Panc1 (cell line): ENCODE measurements at regions not wholly inside any gene's neighbourhood (a gene's known extent, or its start where the extent isn't known, plus 50 kb on each side); places are given as distances from the start of the nearest gene placed in this dataset.

ENCODE experiments used
- ATAC-seq: fragments of 200-7000 bp; cut with Tn5 transposase; 2 replicates; pipeline ENCODE4 v1.9.1; 2020; ENCODE audit warnings: mild to moderate bottlenecking, moderate library complexity
- BruUV-seq: library from RNA; stranded (reverse); fragments of 400-500 nt; replicated peaks from 2 replicates; lab custom pipeline; 2021; lab: Mats Ljungman, UMichigan
- CTCF ChIA-PET: fragments of 300-600 bp; sonication (Branson Sonifier 250); formaldehyde crosslinking; loops from one replicate; lab custom pipeline; 2022; ENCODE audit warnings: antibody characterized with exemption; lab: Charles Lee
- POLR2A ChIA-PET: fragments of 300-600 bp; sonication (Branson Sonifier 250); formaldehyde crosslinking; loops from one replicate; lab custom pipeline; 2022; ENCODE audit warnings: antibody characterized with exemption; lab: Charles Lee
- DNase-seq: peaks from one replicate; pipeline ENCODE4 v3.0.0-alpha.2; 2010; ENCODE audit warnings: low read depth, low spot score
- H3K27ac ChIP-seq: 2 replicates; pipeline ENCODE4 v1.5.1; 2011; ENCODE audit warnings: mild to moderate bottlenecking, low read length, inconsistent platforms
- H3K27me3 ChIP-seq: fragments of 200-500 bp; sonication (Bioruptor generic); 2 replicates; pipeline ENCODE4 v1.6.0; 2014; ENCODE audit warnings: low read length, inconsistent platforms; ENCODE audit not compliant: control insufficient read depth, insufficient read depth
- H3K36me3 ChIP-seq: fragments of 200-500 bp; sonication (Bioruptor generic); 2 replicates; pipeline ENCODE4 v1.5.1; 2014; ENCODE audit warnings: inconsistent platforms, mild to moderate bottlenecking, low read length, moderate library complexity; ENCODE audit not compliant: control insufficient read depth, insufficient read depth
- H3K4me1 ChIP-seq: 2 replicates; pipeline ENCODE4 v1.5.1; 2011; ENCODE audit warnings: inconsistent platforms, mild to moderate bottlenecking, low read length, moderate library complexity; ENCODE audit not compliant: control insufficient read depth, insufficient read depth
- H3K4me3 ChIP-seq, 2 experiments: 2 replicates each; pipeline ENCODE4 v1.5.1; 2011 to 2012; ENCODE audit warnings: low read depth in 2 of 2, low read length in 2 of 2, mild to moderate bottlenecking in 2 of 2, inconsistent platforms in 1 of 2, moderate library complexity in 1 of 2
- H3K9me3 ChIP-seq: fragments of 200-500 bp; sonication (Bioruptor generic); 2 replicates; pipeline ENCODE4 v1.5.1; 2014; ENCODE audit warnings: low read depth, mild to moderate bottlenecking, inconsistent platforms, low read length, moderate library complexity; ENCODE audit not compliant: control insufficient read depth, insufficient read depth
- POLR2AphosphoS5 ChIP-seq: IDR thresholded peaks from 2 replicates; pipeline ENCODE4 v1.6.1; 2012; ENCODE audit warnings: mild to moderate bottlenecking, low read depth, low read length, moderate library complexity
- SIN3A ChIP-seq: IDR thresholded peaks from 2 replicates; pipeline ENCODE4 v1.6.1; 2012; ENCODE audit warnings: low read depth, mild to moderate bottlenecking, low read length, moderate library complexity, borderline replicate concordance; ENCODE audit not compliant: insufficient read depth
- in situ Hi-C: cut with HindIII; loops from 2 replicates; pipeline ENCODE4 v1.10.0; 2016; ENCODE audit warnings: low sequenced_read_pairs, low pct_unique_long_range_greater_than_20kb
- intact Hi-C: fragments of 100-400 bp; cut with micrococcal nuclease; formaldehyde crosslinking; loops from one replicate; pipeline ENCODE4 v1.10.0; 2022; ENCODE audit not compliant: unreplicated experiment
- TF ChIP-seq, protein P1 (sequence below), 2 experiments: IDR thresholded peaks; 2 replicates each; pipeline ENCODE4 v1.6.1; 2011 to 2012; ENCODE audit warnings: low read depth in 2 of 2, control low read depth in 1 of 2, low read length in 1 of 2, mild to moderate bottlenecking in 1 of 2, moderate library complexity in 1 of 2; ENCODE audit not compliant: insufficient read depth in 1 of 2
- TF ChIP-seq, protein P2 (sequence below): fragments of 450-650 bp; IDR thresholded peaks from 2 replicates; pipeline ENCODE4 v1.5.1; 2017; ENCODE audit warnings: mild to moderate bottlenecking

DNA sequence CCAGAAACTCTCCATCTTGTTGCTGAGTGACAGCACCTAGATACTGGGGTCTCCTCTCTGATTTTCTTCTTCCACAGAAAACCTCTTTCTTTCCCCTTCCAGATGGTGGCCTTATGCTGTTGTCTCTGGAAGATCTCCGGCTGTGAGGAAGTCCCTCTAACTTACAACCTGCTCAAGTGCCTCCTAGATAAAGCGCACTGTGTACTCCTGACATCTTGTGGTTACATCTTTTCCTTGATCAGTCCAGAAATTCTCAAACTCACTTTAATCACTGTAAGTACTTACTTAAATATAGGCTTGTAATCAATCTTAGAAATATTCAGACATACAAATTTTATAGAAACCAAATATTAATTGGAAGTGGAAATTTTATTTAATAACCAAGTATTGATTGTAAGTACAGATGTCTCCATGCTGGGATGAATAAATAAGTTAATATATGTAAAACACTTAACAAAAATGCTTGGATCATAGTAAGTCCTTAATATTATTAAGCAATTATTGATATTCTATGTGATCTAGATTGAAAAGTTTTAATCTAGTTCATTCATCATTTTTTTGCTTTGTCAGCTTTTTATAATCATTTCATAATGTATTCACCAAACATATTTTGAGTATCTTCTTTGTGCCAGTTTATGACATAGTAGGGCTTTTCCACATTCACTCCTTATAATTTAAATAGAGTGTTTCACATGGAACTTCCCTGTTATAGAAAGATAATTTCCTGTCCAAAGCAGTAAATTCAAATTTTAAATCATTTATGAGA is 1381.4 kb upstream of the CDH6 start:
- no peaks in the 10 kb centered on the region for H3K27me3 ChIP-seq
- no peaks in the 10 kb centered on the region for H3K9me3 ChIP-seq
- DNase-seq (no peak), ATAC-seq (no peak)
- POLR2A ChIA-PET, result no interaction called here
- intact Hi-C loops, result no loop called here
- CTCF ChIA-PET, result no interaction called here
- in situ Hi-C loops, result no loop called here
- no peak for TF ChIP-seq SIN3A
- TF ChIP-seq, protein P1, sequence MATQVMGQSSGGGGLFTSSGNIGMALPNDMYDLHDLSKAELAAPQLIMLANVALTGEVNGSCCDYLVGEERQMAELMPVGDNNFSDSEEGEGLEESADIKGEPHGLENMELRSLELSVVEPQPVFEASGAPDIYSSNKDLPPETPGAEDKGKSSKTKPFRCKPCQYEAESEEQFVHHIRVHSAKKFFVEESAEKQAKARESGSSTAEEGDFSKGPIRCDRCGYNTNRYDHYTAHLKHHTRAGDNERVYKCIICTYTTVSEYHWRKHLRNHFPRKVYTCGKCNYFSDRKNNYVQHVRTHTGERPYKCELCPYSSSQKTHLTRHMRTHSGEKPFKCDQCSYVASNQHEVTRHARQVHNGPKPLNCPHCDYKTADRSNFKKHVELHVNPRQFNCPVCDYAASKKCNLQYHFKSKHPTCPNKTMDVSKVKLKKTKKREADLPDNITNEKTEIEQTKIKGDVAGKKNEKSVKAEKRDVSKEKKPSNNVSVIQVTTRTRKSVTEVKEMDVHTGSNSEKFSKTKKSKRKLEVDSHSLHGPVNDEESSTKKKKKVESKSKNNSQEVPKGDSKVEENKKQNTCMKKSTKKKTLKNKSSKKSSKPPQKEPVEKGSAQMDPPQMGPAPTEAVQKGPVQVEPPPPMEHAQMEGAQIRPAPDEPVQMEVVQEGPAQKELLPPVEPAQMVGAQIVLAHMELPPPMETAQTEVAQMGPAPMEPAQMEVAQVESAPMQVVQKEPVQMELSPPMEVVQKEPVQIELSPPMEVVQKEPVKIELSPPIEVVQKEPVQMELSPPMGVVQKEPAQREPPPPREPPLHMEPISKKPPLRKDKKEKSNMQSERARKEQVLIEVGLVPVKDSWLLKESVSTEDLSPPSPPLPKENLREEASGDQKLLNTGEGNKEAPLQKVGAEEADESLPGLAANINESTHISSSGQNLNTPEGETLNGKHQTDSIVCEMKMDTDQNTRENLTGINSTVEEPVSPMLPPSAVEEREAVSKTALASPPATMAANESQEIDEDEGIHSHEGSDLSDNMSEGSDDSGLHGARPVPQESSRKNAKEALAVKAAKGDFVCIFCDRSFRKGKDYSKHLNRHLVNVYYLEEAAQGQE (IDR thresholded peaks at IDR 0.05; ENCODE audit: insufficient read depth in 1 of 2, low read depth in 2 of 2, low read length in 1 of 2), result no peak
- TF ChIP-seq, protein P2, sequence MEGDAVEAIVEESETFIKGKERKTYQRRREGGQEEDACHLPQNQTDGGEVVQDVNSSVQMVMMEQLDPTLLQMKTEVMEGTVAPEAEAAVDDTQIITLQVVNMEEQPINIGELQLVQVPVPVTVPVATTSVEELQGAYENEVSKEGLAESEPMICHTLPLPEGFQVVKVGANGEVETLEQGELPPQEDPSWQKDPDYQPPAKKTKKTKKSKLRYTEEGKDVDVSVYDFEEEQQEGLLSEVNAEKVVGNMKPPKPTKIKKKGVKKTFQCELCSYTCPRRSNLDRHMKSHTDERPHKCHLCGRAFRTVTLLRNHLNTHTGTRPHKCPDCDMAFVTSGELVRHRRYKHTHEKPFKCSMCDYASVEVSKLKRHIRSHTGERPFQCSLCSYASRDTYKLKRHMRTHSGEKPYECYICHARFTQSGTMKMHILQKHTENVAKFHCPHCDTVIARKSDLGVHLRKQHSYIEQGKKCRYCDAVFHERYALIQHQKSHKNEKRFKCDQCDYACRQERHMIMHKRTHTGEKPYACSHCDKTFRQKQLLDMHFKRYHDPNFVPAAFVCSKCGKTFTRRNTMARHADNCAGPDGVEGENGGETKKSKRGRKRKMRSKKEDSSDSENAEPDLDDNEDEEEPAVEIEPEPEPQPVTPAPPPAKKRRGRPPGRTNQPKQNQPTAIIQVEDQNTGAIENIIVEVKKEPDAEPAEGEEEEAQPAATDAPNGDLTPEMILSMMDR, result no peak; the same call in 1 of the 2 replicates
- TF ChIP-seq POLR2AphosphoS5, result no peak
- H3K4me3 ChIP-seq, result no peak overlapping the region
- no peaks in the 10 kb centered on the region for H3K36me3 ChIP-seq
- no peak overlapping the region for H3K27ac ChIP-seq
- H3K4me1 ChIP-seq, result no peaks in the 10 kb centered on the region
- BruUV-seq, result no TSS peak

DNA sequence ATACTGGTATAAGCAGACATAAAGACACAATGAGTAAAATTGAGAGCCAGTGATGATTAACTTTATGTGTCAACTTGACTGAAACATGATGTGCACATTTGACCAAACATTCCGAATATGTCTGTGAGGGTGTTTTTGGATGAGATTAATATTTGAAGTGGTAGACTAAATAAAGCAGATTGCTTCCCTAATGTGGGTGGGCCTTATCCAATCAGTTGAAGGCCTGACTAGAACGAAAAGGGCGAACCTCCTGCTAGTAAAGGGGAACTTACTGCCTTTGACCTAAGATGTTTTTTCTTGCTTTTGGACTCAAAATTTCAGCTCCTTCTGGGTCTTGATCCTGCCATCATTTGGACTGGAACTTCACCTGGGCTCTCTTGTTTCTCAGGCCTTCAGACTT is 1387.7 kb upstream of the CDH6 start:
- DNase-seq (no peak), ATAC-seq (no peak)
- no TSS peak for BruUV-seq
- no peak overlapping the region for H3K4me3 ChIP-seq
- in situ Hi-C loops, result no loop called here
- ChIA-PET POLR2A (no interaction called here), CTCF (interaction anchor here (0.6 kb wide), 1 partner anchor 427 kb away, joined by 7 read pairs; no protein-coding TSS in a partner anchor)
- no peaks in the 10 kb centered on the region for H3K9me3 ChIP-seq
- no peaks in the 10 kb centered on the region for H3K36me3 ChIP-seq
- H3K27me3 ChIP-seq, result no peaks in the 10 kb centered on the region
- intact Hi-C loops, result no loop called here
- TF ChIP-seq POLR2AphosphoS5 (no peak), SIN3A (no peak)
- TF ChIP-seq, protein P1 (IDR thresholded peaks at IDR 0.05; ENCODE audit: insufficient read depth in 1 of 2, low read depth in 2 of 2, low read length in 1 of 2), result no peak
- H3K27ac ChIP-seq, result no peak overlapping the region
- H3K4me1 ChIP-seq, result no peaks in the 10 kb centered on the region
